Chondrocyte (in vitro differentiated cells): ENCODE measurements at regions not wholly inside any gene's neighbourhood (a gene's known extent, or its start where the extent isn't known, plus 50 kb on each side); places are given as distances from the start of the nearest gene placed in this dataset.

Experiments used
- DNase-seq: peaks from one replicate; pipeline ENCODE4 v3.0.0; 2021; ENCODE audit warnings: mixed read lengths, low spot score
- H3K27ac Mint-ChIP-seq: one replicate; pipeline ENCODE4 v1.8.0; 2021; ENCODE audit warnings: mild to moderate bottlenecking, moderate library complexity, mixed read lengths; ENCODE audit not compliant: unreplicated experiment
- H3K27me3 Mint-ChIP-seq: 2 replicates; pipeline ENCODE4 v1.8.0; 2021; ENCODE audit warnings: low read depth, mixed read lengths
- H3K36me3 Mint-ChIP-seq: 2 replicates; pipeline ENCODE4 v1.8.0; 2021; ENCODE audit warnings: low read depth, mixed read lengths
- H3K4me1 Mint-ChIP-seq: 2 replicates; pipeline ENCODE4 v1.8.0; 2021; ENCODE audit warnings: low read depth, mild to moderate bottlenecking, mixed read lengths
- H3K4me3 Mint-ChIP-seq: one replicate; pipeline ENCODE4 v1.8.0; 2021; ENCODE audit warnings: mild to moderate bottlenecking, moderate library complexity, mixed read lengths; ENCODE audit not compliant: unreplicated experiment
- H3K9me3 Mint-ChIP-seq: 2 replicates; pipeline ENCODE4 v1.8.0; 2021; ENCODE audit warnings: low read depth, mixed read lengths
- CTCF ChIP-seq: fragments of 200-600 bp; sonication (generic); IDR thresholded peaks from 2 replicates; pipeline ENCODE4 v1.5.0; 2021; ENCODE audit warnings: antibody characterized with exemption, mild to moderate bottlenecking, moderate library complexity

- Mint-ChIP-seq H3K36me3 (no peaks in the 10 kb centered on the region), H3K27me3 (peaks cover 4% of the 10 kb centered on the region), H3K4me3 (no peak overlapping the region), H3K9me3 (no peaks in the 10 kb centered on the region), H3K27ac (no peak overlapping the region), H3K4me1 (peaks cover 2% of the 10 kb centered on the region)
- DNase-seq = no peak
- TF ChIP-seq CTCF = no peak
Measured at GRCh38 chr3:184632551-184633236, 71.1 kb downstream of the EPHB3 start.
